ENCODE measurements at regions not wholly inside any gene's neighbourhood (a gene's known extent, or its start where the extent isn't known, plus 50 kb on each side); places are given as distances from the start of the nearest gene placed in this dataset.
"Not testable (repeated sequence)": the region's sequence is repeated elsewhere in the genome, so short reads cannot be mapped to it uniquely, and the experiment has no call there.

GRCh38 chr4:9685016-9685415 is 96.4 kb upstream of the DRD5 start:
- H3K27me3 Mint-ChIP-seq (ENCODE audit: low read depth); H3K4me3 Mint-ChIP-seq; H3K9me3 Mint-ChIP-seq; H3K4me1 Mint-ChIP-seq; H3T11ph ChIP-seq (ENCODE audit: low read length); H3K79me1 ChIP-seq (ENCODE audit: insufficient read depth, low read depth, low read length, poor library complexity, severe bottlenecking); H2AFZ ChIP-seq (ENCODE audit: low read length); H3K4me2 ChIP-seq (ENCODE audit: insufficient read depth, insufficient read length, low read length); H2AK5ac ChIP-seq (ENCODE audit: insufficient read length, low read length); DNase-seq; H3K27ac ChIP-seq (ENCODE audit: insufficient read length, low read depth, low read length); H4K5ac ChIP-seq (ENCODE audit: insufficient read length, low read depth, low read length); H3K23me2 ChIP-seq (ENCODE audit: insufficient read length, low read depth, low read length, poor library complexity, severe bottlenecking); H2BK15ac ChIP-seq (ENCODE audit: low read depth, low read length); H3K23ac ChIP-seq (ENCODE audit: insufficient read length, low read depth, low read length); H3K27ac Mint-ChIP-seq; H3K27me3 ChIP-seq (ENCODE audit: insufficient read depth, low read length); H2BK12ac ChIP-seq (ENCODE audit: insufficient read length, low read depth, low read length); H3K36me3 Mint-ChIP-seq (ENCODE audit: insufficient read depth in 1 of 3, low read depth in 3 of 3); H3K9me3 ChIP-seq (ENCODE audit: control insufficient read depth, low read depth, low read length); H4K20me1 ChIP-seq (ENCODE audit: control insufficient read depth, insufficient read depth, insufficient read length); H4K91ac ChIP-seq (ENCODE audit: insufficient read length, low read depth, low read length); H3K79me2 ChIP-seq (ENCODE audit: insufficient read depth, low read length); H2BK120ac ChIP-seq (ENCODE audit: low read depth, low read length, poor library complexity, severe bottlenecking); H4K8ac ChIP-seq (replicated peaks; ENCODE audit: insufficient read length, low read depth, low read length); H3K18ac ChIP-seq (ENCODE audit: insufficient read length, low read depth, low read length); H2BK20ac ChIP-seq (ENCODE audit: low read depth, low read length, poor library complexity, severe bottlenecking); H2BK5ac ChIP-seq (ENCODE audit: insufficient read length, low read length); H3K56ac ChIP-seq (ENCODE audit: insufficient read length, low read depth, low read length); H3K9ac ChIP-seq (ENCODE audit: extremely low read depth, insufficient read length, low read length); H3K14ac ChIP-seq (ENCODE audit: insufficient read depth, low read length); H3K4me1 ChIP-seq (ENCODE audit: insufficient read depth, low read length); H3K4ac ChIP-seq (ENCODE audit: low read depth, low read length): not testable (repeated sequence)
- WGBS (ENCODE audit: extremely low coverage, insufficient read length, low lambda C conversion rate), result no CpG with 5 or more reads among the region's 5 CpGs

Measured in H9 (cell line).